ENCODE measurements at regions not wholly inside any gene's neighbourhood (a gene's known extent, or its start where the extent isn't known, plus 50 kb on each side); places are given as distances from the start of the nearest gene placed in this dataset.
"Not testable (repeated sequence)": the region's sequence is repeated elsewhere in the genome, so short reads cannot be mapped to it uniquely, and the experiment has no call there.

DNA sequence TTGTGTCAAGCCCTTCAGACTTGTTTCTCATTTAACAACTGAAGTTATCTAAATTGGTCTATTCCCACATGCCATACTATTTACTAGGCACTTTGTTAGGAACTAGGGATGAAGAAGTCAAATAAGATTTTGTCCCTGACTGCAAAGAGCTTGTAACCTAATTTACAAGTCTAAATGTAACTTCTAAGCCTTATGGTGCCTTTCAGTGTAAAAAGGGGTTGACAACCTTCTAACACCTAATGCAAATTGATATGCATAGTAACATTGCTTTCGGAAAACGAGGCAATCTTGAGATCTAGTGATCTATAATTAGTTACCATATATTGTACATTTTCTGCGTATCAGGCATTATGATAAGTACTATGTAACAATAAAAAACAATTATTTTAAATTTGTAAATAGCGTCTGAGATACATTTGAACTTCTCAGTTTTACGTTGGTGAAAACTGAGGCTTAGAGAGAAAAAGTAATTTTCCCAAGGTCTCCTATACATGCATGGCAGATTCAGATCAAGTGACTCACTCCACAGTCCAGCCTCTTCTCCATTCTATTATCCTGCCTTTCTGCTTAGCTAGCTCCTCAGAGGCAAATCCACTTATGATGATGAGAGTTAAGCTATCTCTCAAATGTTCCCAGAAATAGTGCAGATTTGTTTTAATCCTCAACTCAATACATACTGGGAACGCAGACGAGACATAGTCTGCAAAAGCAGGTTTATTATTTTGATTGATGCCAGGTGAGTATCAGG lies 764.9 kb upstream of the SLITRK5 start:
- H3K27ac ChIP-seq (ENCODE audit: insufficient read depth, low read depth, low read length, poor library complexity, severe bottlenecking), result no peak overlapping the region
- H3K4me3 ChIP-seq (ENCODE audit: insufficient read depth, low read depth, low read length), result no peak overlapping the region
- 77 to 79% methylated on average over 2 of the region's 7 CpGs for WGBS, 2 experiments
- H3K27me3 ChIP-seq (ENCODE audit: control insufficient read depth, insufficient read depth, low read length, poor library complexity, severe bottlenecking), result no peaks in the 10 kb centered on the region
- no peaks in the 10 kb centered on the region for H3K4me1 ChIP-seq (ENCODE audit: control insufficient read depth, insufficient read depth, low read length)
- no peaks in the 10 kb centered on the region for H3K9me3 ChIP-seq (ENCODE audit: control insufficient read depth, low read length)
- H3K36me3 ChIP-seq (ENCODE audit: control insufficient read depth, insufficient read depth, low read length), result no peaks in the 10 kb centered on the region

DNA sequence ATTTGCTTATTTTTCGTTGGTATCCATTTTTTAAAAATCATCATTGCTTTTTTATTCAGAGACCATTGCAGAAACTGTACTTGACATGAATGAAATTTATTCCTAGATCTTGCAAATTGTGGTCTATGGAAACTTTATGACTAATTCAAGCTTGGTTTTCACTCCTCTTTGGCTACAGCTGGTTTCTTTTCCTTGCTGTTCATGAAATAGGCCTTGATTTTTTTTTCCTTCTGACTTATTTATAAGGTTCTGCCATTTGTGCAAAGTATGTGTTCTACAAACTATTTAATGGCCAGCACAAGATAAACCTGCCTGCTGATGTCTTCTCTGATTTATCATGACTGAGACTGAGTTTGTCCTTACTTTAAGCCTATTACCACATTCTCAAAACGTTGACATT lies 764.0 kb upstream of the SLITRK5 start:
- no peaks in the 10 kb centered on the region for H3K9me3 ChIP-seq (ENCODE audit: control insufficient read depth, low read length)
- no peak overlapping the region for H3K4me3 ChIP-seq (ENCODE audit: insufficient read depth, low read depth, low read length)
- H3K27me3 ChIP-seq (ENCODE audit: control insufficient read depth, insufficient read depth, low read length, poor library complexity, severe bottlenecking), result no peaks in the 10 kb centered on the region
- 100% methylated on average over 1 of the region's 2 CpGs; no CpG with 5 or more reads in 1 of the 2 experiments for WGBS, 2 experiments
- no peaks in the 10 kb centered on the region for H3K36me3 ChIP-seq (ENCODE audit: control insufficient read depth, insufficient read depth, low read length)
- no peak overlapping the region for H3K27ac ChIP-seq (ENCODE audit: insufficient read depth, low read depth, low read length, poor library complexity, severe bottlenecking)
- H3K4me1 ChIP-seq (ENCODE audit: control insufficient read depth, insufficient read depth, low read length), result no peaks in the 10 kb centered on the region

DNA sequence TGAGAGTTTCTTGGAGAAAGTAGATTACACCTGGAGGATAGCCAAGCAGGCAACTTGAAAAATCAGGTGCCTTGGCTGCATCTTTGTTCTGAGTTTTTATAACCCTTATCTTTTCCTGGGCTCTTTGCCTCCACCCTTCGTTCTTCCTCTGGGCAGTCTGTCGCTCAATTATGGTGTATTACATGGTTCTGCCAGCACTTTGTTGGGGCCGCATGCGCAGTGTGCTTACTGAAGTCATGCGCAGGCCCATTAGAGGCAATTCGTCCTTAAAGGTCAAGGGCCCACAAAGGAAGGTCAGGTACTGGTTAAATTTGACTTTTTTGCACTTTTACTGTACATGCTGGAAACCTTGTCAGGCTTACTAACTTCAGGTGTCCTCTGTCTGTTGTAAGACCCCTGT lies 761.9 kb upstream of the SLITRK5 start:
- Histone ChIP-seq H3K27me3 (ENCODE audit: control insufficient read depth, insufficient read depth, low read length, poor library complexity, severe bottlenecking) (no peaks in the 10 kb centered on the region), H3K27ac (ENCODE audit: insufficient read depth, low read depth, low read length, poor library complexity, severe bottlenecking) (no peak overlapping the region), H3K4me1 (ENCODE audit: control insufficient read depth, insufficient read depth, low read length) (no peaks in the 10 kb centered on the region), H3K9me3 (ENCODE audit: control insufficient read depth, low read length) (no peaks in the 10 kb centered on the region), H3K36me3 (ENCODE audit: control insufficient read depth, insufficient read depth, low read length) (no peaks in the 10 kb centered on the region), H3K4me3 (ENCODE audit: insufficient read depth, low read depth, low read length) (no peak overlapping the region)
- 93 to 96% methylated on average over 6 of the region's 6 CpGs for WGBS, 2 experiments

DNA sequence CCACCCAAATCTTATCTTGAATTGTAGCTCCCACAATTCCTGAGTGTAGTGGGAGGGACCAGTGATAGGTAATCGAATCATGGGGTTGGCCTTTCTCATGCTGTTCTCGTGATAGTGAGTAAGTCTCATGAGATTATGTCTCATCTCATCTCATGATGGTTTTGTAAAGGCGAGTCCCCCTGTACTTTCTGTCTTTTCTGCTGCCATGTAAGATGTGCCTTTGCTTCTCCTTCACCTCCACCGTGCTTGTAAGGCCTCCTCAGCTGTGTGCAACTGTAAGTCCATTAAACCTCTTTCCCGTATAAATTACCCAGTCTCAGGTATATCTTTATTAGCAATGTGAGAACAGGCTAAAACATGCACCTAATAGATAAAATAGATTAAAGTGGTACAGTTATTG lies 756.4 kb upstream of the SLITRK5 start:
- WGBS, 2 experiments, result 89 to 95% methylated on average over 5 of the region's 5 CpGs
- Histone ChIP-seq H3K27ac (ENCODE audit: insufficient read depth, low read depth, low read length, poor library complexity, severe bottlenecking) (no peak overlapping the region), H3K36me3 (ENCODE audit: control insufficient read depth, insufficient read depth, low read length) (no peaks in the 10 kb centered on the region), H3K4me3 (ENCODE audit: insufficient read depth, low read depth, low read length) (no peak overlapping the region), H3K9me3 (ENCODE audit: control insufficient read depth, low read length) (no peaks in the 10 kb centered on the region), H3K4me1 (ENCODE audit: control insufficient read depth, insufficient read depth, low read length) (no peaks in the 10 kb centered on the region), H3K27me3 (ENCODE audit: control insufficient read depth, insufficient read depth, low read length, poor library complexity, severe bottlenecking) (no peaks in the 10 kb centered on the region)

DNA sequence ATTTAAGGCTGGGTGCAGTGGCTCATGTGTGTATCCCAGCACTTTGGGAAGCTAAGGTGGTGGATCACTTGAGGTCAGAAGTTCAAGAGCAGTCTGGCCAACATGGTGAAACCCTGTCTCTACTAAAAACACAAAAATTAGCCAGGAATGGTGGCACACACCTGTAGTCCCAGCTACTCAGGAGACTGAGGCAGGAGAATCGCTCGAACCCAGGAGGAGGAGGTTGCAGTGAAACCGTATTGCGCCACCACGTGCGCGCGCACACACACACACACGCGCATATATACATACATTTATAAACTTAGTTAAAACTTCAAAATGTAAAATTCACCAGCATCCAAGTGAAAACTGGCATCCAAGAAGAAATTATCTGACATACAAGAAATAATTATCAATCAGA lies 753.7 kb upstream of the SLITRK5 start:
- not testable (repeated sequence) for H3K27me3 ChIP-seq (ENCODE audit: control insufficient read depth, insufficient read depth, low read length, poor library complexity, severe bottlenecking); H3K4me3 ChIP-seq (ENCODE audit: insufficient read depth, low read depth, low read length); H3K36me3 ChIP-seq (ENCODE audit: control insufficient read depth, insufficient read depth, low read length); H3K27ac ChIP-seq (ENCODE audit: insufficient read depth, low read depth, low read length, poor library complexity, severe bottlenecking); H3K4me1 ChIP-seq (ENCODE audit: control insufficient read depth, insufficient read depth, low read length); H3K9me3 ChIP-seq (ENCODE audit: control insufficient read depth, low read length)
- WGBS, 2 experiments, result 97 to 99% methylated on average over 10 of the region's 10 CpGs

DNA sequence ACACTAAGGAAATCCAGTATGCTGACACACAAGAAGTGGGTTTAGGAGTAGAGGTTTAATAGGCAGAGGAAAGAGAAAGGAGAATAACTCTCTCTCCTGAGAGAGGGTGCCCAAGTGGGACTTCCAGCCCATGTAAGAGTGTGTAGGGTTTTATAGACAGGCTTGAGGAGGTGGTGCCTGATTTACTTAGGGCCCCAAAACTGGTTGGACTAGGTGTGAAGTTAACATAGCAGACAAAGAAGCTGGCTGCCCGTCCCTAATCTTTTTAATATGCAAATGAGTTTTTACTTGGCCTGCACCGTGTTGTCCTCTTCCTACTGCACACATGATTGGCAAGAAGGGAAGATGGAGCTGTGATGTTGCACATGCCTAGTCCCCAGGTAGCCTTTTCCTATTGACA lies 752.5 kb upstream of the SLITRK5 start:
- H3K4me1 ChIP-seq (ENCODE audit: control insufficient read depth, insufficient read depth, low read length), result no peaks in the 10 kb centered on the region
- H3K9me3 ChIP-seq (ENCODE audit: control insufficient read depth, low read length), result no peaks in the 10 kb centered on the region
- no peak overlapping the region for H3K4me3 ChIP-seq (ENCODE audit: insufficient read depth, low read depth, low read length)
- no peak overlapping the region for H3K27ac ChIP-seq (ENCODE audit: insufficient read depth, low read depth, low read length, poor library complexity, severe bottlenecking)
- 33 to 49% methylated on average over 2 of the region's 2 CpGs for WGBS, 2 experiments
- no peaks in the 10 kb centered on the region for H3K27me3 ChIP-seq (ENCODE audit: control insufficient read depth, insufficient read depth, low read length, poor library complexity, severe bottlenecking)
- no peaks in the 10 kb centered on the region for H3K36me3 ChIP-seq (ENCODE audit: control insufficient read depth, insufficient read depth, low read length)

DNA sequence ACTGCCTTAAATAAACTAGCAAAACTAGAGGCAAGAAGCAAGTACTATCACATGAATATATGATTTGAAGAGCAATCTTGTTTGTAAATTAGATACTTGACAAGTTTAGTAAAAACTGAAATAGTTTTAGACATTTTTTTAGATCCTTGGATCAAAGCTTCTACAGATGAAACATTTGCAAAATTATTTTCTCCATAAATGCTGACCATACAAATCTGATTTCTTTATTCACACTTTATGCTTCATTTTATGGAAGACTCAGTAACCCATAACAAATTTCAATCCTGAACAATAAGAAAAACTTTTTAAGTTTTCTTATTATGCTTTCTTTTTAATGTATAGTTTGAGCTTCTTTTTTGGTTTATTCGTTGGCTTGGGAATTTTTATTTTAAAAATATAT lies 750.2 kb upstream of the SLITRK5 start:
- H3K4me3 ChIP-seq (ENCODE audit: insufficient read depth, low read depth, low read length), result no peak overlapping the region
- no CpG with 5 or more reads among the region's 1 CpG for WGBS, 2 experiments
- no peak overlapping the region for H3K27ac ChIP-seq (ENCODE audit: insufficient read depth, low read depth, low read length, poor library complexity, severe bottlenecking)
- H3K4me1 ChIP-seq (ENCODE audit: control insufficient read depth, insufficient read depth, low read length), result no peaks in the 10 kb centered on the region
- H3K27me3 ChIP-seq (ENCODE audit: control insufficient read depth, insufficient read depth, low read length, poor library complexity, severe bottlenecking), result no peaks in the 10 kb centered on the region
- H3K9me3 ChIP-seq (ENCODE audit: control insufficient read depth, low read length), result no peaks in the 10 kb centered on the region
- H3K36me3 ChIP-seq (ENCODE audit: control insufficient read depth, insufficient read depth, low read length), result no peaks in the 10 kb centered on the region

DNA sequence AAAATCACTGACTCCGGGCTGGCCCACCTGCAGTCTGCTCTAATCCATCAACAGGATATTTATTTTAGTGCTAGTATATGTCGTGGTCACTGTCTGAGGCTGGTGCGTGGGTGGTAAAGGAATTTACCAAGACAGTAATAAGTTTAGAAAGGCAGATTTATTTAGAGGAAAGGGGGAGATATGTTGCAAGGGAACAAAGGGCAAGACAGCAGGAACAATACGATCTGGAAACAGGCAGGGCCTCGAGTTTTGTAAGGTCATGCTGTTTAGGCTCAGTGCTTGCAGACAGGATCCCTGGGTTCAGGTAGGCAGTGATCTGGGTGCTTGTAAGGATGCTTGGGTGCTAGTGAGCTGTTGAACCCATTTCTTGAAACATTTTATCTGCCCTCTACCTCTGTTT lies 748.2 kb upstream of the SLITRK5 start:
- H3K4me1 ChIP-seq (ENCODE audit: control insufficient read depth, insufficient read depth, low read length), result no peaks in the 10 kb centered on the region
- no peaks in the 10 kb centered on the region for H3K27me3 ChIP-seq (ENCODE audit: control insufficient read depth, insufficient read depth, low read length, poor library complexity, severe bottlenecking)
- no peaks in the 10 kb centered on the region for H3K9me3 ChIP-seq (ENCODE audit: control insufficient read depth, low read length)
- H3K27ac ChIP-seq (ENCODE audit: insufficient read depth, low read depth, low read length, poor library complexity, severe bottlenecking), result no peak overlapping the region
- H3K36me3 ChIP-seq (ENCODE audit: control insufficient read depth, insufficient read depth, low read length), result no peaks in the 10 kb centered on the region
- H3K4me3 ChIP-seq (ENCODE audit: insufficient read depth, low read depth, low read length), result no peak overlapping the region
- WGBS, 2 experiments, result 55 to 74% methylated on average over 4 to 5 of the region's 5 CpGs

DNA sequence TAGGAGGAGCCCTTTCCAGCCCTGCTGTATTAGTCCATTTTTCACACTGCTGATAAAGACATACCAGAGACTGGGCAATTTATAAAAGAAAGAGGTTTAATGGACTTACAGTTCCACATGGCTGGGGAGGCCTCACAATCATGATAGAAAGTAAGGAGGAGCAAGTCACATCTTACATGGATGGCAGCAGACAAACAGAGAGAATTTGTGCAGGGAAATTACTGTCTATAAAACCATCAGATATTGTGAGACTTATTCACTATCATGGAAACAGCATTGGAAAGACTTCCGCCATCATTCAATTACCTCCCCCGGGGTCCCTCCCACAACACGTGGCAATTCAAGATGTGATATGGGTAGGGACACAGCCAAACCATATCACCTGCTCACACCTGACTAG lies 744.3 kb upstream of the SLITRK5 start:
- H3K27ac ChIP-seq (ENCODE audit: insufficient read depth, low read depth, low read length, poor library complexity, severe bottlenecking); H3K4me1 ChIP-seq (ENCODE audit: control insufficient read depth, insufficient read depth, low read length); H3K27me3 ChIP-seq (ENCODE audit: control insufficient read depth, insufficient read depth, low read length, poor library complexity, severe bottlenecking); H3K36me3 ChIP-seq (ENCODE audit: control insufficient read depth, insufficient read depth, low read length); H3K4me3 ChIP-seq (ENCODE audit: insufficient read depth, low read depth, low read length); H3K9me3 ChIP-seq (ENCODE audit: control insufficient read depth, low read length): not testable (repeated sequence)
- WGBS, 2 experiments, result 90 to 100% methylated on average over 3 of the region's 3 CpGs

DNA sequence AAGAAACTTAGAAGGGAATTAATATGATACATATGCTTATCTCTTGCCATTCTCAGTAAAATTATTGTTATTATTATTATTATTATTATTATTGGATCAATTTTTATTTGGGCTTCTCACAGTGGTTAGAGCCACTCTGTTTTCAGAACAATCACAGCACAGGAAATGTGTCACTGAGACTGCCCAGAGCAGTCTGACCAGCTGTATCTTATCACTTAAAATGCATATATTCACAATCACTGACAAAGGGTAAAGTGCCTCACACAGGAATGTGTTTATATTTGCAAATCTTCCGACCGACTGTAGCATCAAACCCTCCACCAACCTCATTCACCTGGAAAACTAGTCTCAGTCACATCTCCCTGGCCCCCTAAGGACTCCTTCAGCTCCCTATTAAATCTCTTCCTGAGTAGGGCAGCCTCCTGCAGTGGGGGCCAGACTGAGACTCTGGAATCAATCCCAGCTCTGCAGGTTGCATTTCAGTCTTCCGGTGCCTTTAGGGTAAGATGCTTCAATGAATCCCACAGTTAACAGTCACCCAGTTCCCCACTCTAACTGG lies 738.3 kb upstream of the SLITRK5 start:
- Histone ChIP-seq H3K27ac (ENCODE audit: insufficient read depth, low read depth, low read length, poor library complexity, severe bottlenecking) (no peak overlapping the region), H3K9me3 (ENCODE audit: control insufficient read depth, low read length) (no peaks in the 10 kb centered on the region), H3K36me3 (ENCODE audit: control insufficient read depth, insufficient read depth, low read length) (no peaks in the 10 kb centered on the region), H3K4me3 (ENCODE audit: insufficient read depth, low read depth, low read length) (no peak overlapping the region), H3K27me3 (ENCODE audit: control insufficient read depth, insufficient read depth, low read length, poor library complexity, severe bottlenecking) (no peaks in the 10 kb centered on the region), H3K4me1 (ENCODE audit: control insufficient read depth, insufficient read depth, low read length) (peaks cover 6% of the 10 kb centered on the region)
- WGBS, 2 experiments, result 7 to 10% methylated on average over 3 of the region's 3 CpGs

Data from ectodermal cell (in vitro differentiated cells).